ENCODE measurements at regions not wholly inside any gene's neighbourhood (a gene's known extent, or its start where the extent isn't known, plus 50 kb on each side); places are given as distances from the start of the nearest gene placed in this dataset.

DNA sequence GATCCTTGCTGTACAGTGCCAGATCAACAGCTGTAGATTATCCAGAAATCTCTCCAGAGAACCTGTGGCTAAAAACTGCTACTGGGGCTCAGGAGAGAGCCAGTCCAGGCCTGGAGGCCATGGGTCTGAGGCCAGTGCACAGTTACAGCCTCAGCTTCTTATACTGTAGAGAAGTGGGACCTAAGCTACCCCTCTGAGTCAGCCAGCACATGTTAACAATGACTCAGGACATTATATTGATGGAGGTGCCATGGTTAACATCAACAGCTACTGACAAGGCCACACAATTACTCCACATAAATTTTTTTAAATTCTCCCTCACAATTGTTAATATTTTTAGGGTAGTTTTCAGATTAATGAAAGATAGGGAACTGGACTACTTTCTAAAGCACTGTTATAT lies 138.5 kb downstream of the RBM26 start:
- DNase-seq (ENCODE audit: low read depth), result no peak

DNA sequence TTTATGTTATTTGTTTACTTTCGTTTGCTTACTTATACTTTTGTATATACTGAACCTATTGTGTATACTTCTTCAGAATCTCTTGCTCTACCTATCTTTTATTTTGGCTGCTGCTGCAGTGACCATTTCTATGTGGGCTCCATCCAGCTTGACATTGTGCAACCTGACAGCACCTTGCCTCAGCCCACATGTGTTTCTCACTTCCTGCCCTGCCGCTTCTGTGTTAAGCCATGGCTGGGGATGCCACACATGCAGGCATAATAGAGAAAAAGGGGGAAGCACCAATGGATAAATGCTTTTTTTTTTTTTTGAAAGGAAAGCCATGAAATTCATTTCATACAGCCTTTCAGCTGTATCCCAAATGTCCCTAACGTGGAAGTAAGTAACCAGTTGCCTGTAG lies 147.6 kb downstream of the RBM26 start:
- no peak for DNase-seq (ENCODE audit: low read depth)

DNA sequence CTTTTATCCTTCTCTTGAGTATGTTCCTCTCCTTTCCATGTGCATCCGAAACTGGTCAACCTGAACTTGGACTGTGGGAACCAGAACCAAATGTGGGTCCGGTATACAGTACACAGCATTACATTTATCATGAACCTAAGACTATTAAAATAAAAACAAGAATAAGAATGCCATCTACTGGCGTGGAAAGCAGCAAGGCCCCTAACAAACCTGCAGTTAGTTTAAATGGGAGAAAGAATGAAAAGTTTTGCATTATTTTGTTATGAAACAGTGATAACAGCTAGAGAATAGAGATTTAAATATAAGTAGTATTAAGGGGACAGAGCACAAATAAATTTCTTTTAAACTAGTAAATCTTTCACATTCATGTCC lies 159.5 kb downstream of the RBM26 start:
- DNase-seq (ENCODE audit: low read depth), result no peak

DNA sequence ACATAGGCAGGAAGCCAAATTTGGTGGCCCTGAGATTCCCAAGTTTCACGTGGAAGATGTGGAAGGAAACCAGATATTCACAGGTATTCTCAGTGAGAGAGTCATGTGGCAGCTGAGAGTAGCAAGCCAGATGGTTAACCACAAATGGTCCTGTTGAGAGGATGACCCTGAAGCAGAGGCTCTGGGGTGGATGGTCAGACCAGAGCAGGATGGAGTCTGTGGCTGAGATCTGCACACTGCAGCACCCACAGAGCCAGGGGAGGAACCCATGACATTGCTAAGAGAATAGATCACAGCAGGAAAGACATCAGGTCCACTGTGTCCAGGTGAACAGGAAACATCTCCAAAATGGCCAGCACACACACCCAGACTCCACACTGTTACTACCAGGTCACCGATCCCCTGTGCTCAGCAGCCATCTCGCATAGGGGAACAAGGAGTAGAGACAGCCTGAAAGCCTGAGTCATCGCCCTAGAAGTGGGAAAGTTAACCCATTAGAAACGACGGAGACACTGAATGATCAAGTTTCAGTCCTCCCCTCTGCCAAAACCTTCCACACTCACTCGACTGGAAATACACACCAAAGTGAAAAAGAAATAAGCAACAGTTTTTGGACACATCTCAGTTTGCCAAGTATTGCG lies 160.0 kb downstream of the RBM26 start:
- DNase-seq (ENCODE audit: low read depth), result no peak

DNA sequence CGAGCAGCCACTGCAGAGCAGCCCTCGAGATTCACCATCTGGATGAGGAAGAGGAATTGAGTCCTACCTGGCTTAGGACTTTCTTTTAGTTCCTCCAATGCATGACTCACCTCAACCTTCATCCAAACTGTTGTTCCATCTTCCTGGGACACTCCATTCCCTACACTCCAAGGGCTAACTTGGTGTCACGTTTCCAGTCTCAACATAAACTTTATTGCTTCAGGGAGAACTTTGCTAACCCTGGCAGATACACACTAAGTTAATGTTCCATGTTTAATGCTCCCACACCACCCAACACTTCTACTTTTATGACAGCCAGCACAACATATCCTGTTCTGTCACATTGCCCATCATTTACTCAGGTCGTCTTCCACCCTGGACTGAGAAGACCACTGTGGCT lies 164.4 kb downstream of the RBM26 start:
- no peak for DNase-seq (ENCODE audit: low read depth)

DNA sequence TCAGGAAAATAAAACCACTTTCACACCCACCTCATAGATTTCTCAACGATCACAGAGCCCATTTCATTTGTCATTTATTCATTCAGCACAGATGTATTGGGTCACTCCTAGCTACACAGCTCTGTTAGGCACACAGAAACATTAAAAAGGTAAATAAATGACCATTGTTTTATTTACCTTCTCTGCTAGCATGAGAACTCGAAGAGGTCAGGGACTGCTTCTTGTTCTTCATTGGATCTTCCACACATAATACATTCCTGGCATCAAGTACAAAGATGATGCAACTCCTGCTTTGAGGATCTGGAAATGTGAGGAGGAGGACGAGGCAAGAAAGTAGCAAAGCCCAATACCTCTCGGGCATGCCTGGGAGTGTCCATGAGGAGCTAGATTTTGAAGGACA lies 168.1 kb downstream of the RBM26 start:
- no peak for DNase-seq (ENCODE audit: low read depth)

DNA sequence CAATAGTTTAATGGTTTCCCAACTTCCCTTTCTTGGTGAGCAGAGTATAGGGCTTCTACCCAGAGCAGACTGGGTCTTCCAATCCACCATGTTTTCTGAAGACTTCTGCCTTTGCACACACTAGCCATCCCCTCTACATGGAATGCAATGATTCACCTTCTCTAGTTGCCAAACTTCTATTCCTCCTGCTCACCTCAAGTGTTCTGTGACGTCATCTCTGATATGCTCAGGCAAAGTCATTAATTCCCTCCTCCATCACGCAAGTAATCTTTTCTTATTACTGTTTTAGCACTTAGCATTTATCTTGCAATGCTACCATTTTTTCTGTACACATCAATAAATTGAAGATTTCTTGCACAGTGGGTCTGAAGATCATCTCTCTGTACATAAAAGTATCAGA lies 174.2 kb downstream of the RBM26 start:
- DNase-seq (ENCODE audit: low read depth), result no peak

DNA sequence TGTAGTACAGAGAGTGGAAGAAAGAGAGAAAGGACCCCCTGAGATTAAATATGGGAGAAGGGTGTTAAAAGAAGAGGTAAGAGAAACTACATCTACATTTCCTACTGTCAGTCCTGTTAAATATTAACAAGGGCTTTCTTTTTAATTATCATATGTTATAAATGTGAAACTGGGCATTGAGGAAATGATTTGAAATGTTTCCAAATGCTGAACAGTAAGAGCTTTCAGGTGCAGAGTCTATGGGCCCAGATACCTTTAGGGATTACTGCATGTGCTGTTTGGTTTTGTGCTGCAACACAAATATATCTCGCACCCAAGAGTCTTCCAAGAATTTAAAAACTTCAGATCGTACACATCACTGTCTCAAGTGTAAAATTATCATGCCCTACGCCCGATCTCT lies 176.3 kb downstream of the RBM26 start:
- no peak for DNase-seq (ENCODE audit: low read depth)

DNA sequence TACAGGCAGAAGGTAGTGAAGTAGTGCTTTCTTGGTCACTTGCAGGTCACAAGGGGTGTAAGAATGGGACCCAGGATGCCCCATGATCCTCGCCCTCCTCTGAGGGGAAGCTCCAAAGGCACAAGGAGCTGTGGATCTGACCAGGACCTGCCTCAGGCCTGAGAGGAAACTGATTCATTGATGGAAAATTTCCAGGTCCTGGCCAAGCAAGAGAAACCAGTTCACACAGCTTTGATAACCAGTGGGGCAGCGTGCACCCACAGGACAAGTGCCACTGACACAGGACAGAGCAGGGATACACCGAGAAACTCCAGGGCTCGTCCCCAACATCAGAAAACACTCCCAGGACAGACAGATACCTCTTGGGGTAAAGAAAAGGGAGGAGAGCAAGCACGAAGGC lies 177.1 kb downstream of the RBM26 start:
- no peak for DNase-seq (ENCODE audit: low read depth)

DNA sequence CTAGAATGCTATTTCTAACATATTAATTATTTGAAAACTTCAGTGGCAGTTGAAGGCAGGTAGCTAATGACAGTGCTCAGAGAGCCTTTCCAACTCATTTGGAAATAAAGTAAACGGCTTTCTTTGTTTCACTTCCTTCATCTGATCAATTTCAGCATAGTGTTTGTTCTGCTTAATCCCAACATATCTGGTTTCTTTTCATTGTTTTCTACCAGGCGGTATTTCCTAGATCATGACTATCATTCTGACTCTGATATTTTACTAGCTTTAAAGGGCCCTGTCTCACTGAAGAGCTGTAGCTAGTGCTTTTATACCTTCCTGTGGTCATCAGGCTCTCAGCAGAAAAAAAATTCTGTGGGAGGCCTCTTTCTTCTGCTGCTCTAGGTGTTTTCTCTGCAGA lies 178.6 kb downstream of the RBM26 start:
- no peak for DNase-seq (ENCODE audit: low read depth)

DNA sequence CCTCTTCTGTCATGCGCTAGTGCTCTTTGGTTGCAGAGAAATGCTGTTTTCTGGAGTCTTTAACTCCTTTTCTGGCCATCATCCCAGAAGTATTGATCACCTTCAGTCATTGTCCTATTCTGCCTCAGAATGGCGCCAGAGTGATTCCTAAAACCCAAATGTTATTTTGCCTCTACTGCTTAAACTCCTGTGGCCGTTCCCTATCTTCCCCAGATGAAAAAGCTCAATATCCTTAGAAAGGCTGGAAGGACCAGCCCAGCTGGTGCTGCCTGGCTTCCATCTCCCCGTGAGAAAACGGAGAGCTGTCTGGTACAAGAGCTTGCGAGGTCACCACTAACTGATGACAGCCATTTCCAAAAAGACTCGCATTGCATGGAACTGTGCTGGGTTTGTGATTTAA lies 179.1 kb downstream of the RBM26 start:
- no peak for DNase-seq (ENCODE audit: low read depth)

DNA sequence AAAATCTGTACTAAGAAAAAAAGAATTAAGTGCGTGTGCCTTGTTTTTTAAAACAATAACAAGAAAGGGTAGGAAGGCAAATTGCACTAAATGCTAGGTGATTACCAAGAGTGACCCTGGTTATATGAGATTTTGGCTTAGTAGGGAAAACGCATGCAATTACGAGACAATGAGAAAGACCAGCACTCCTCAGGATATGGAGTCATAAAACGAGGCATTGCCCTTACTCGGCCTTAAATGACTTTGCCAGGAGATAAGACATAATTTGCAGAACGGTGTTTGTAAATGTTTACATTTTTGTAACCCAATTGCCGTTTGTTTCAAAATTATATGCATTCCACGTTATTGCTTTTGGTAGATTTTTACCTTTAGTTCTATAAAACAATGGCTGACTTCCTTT lies 179.8 kb downstream of the RBM26 start:
- DNase-seq (ENCODE audit: low read depth), result no peak

DNA sequence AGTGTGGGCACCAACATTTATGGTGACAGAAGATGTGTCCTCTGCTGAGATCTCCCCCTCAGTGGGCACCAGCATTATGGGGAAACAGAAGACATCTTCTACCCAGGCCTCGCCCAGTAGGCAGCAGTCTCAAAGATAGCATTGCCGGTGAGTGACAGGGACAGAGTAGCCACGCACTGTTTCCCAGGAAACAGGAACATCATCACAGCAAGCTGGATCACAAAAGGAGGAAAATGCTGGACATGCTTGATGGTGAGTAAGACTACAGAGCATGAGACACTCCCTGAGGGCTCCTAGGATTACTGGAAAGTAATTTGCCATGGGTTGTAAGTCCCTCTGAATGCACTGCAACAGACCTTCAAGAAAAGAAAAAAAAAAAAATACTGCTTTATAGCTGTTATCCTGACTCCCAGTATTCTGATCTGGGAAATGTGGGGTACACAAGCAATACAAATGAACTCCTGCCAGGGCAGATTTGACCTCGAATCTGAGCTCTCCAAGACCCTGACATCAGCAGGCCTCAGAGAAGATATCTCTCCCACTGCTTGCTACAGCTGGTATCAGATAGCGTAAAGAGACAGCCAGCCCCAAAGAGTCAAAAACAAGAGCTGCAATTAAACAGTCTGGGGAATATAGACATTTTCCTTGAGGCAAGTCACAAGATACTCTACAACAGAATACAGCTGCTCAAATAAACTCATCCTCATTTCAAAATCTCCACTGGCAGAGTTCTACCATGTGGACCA lies 180.4 kb downstream of the RBM26 start:
- no peak for DNase-seq (ENCODE audit: low read depth)

DNA sequence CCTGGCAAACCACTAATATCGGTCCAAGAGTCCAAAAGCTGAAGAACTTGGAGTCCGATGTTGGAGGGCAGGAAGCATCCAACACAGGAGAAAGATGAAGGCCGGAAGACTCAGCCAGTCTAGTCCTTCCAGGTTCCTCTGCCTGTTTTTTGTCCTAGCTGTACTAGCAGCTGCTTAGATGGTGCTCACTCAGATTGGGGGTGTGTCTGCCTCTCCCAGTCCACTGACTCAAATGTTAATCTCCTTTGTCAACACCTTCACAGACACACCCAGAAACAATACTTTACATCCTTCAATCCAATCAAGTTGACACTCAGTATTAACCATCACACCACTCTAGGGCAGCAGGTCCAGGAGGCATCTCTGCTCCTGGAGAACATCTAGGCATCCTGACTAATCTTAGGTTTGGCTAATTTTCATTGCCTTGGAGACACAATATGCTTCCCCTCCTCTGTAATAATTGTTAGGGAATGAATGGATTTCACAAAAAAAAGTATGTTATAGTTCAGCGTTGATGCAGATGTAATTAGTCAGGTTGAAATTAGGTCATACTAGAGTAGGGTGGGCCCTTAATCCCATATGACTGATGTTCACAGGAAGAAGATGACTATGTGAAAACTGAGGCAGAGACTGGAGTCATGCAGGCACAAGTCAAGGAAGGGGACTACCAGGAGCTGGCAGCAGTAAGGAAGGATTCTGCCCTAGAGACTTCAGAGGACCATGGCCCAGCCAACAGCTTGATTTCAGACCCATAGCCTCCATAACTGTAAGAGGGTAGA lies 183.4 kb downstream of the RBM26 start:
- no peak for DNase-seq (ENCODE audit: low read depth)

DNA sequence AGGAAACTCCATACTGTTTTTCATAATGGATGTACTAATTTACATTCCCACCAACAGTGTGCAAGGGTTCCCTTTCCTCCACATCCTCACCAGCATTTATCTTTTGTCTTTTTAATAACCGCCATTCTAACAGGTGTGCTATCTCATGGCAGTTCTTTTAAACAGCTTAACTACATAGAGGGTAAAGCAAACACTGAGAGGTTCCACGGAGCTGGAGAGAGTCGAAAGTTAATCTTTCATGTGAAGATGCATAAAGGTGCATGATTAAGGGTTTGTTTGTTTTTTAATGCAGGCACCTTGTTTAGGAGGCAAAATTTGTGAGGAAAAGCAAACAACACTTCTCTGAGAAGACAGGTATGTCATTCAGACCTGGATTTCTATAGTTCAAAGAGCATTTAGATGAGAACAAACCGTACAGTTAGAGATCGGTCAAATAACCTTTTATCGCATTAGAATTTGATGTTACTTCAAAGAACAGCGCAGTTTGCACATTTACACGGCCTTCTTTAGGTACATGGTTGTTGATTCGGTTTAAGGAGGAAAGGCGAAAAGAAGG lies 193.9 kb downstream of the RBM26 start:
- DNase-seq (ENCODE audit: low read depth), result no peak

DNA sequence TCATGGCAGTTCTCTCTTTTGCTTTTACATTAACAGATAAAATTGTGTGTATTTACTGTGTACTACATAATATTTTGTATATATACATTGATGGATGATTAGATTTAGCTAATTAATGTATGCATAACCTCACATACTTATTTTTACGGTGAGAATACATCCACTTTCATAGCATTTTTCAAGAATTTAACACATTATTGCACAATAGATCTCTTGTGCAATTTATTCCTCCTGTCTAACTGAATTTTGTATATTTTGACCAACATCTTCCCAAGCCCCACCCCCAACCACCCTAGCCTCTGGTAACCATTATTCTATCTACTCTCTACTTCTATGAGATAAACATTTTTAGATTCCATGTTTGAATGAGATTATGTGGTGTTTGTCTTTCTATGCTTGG lies 194.7 kb downstream of the RBM26 start:
- no peak for DNase-seq (ENCODE audit: low read depth)

DNA sequence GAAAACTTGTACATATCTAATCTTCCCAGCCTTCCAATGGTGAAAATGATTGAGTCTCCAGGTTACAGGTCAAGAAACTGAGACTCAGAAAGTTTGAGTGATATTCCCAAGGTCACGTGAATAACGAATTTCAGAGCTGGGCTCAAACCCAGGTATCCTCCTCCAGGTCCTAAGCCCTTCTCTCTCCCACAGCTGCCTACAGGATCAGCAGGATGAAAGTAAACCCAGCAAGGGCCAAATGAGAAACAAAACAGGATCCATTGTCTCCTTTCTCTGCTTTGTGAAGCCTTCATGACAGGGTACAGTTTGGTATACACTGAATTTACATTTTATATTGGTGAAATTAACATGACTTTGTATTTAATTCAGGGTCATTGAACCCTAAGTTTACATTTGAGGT lies 208.1 kb downstream of the RBM26 start:
- DNase-seq (ENCODE audit: low read depth), result no peak

DNA sequence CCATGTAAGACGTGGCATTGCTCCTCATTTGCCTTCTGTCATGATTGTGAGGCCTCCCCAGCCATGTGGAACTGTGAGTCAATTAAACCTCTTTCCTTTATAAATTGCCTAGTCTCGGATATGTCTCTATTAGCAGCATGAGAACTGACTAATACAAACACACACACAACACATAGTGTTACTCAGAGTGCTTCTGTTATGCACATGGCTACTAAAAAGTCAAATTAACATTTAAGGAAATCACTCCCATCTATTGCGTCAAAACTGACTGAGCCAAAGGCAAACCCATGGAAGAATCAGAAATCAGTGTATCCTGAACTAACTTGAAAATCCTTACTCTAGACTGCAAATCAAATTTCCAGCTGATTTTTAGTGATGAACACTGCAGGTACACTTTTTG lies 209.2 kb downstream of the RBM26 start:
- DNase-seq (ENCODE audit: low read depth), result no peak

DNA sequence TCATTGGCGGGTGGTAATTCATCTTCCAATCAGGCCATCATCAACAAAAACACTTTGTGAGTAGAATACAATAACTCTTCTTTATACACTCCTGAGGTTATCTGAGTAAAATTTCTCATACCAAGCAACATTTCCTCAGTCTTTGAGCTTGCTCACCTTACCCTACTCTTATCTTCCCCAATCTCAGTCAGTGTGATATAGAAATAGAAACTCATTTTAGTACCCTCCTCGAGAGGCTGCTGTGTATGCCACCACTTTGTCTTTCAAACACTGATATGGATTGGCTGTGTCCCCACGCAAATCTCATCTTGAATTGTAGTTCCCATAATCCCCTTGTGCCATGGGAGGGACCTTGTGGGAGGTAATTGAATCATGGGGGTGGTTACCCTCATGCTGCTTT lies 209.7 kb downstream of the RBM26 start:
- no peak for DNase-seq (ENCODE audit: low read depth)

DNA sequence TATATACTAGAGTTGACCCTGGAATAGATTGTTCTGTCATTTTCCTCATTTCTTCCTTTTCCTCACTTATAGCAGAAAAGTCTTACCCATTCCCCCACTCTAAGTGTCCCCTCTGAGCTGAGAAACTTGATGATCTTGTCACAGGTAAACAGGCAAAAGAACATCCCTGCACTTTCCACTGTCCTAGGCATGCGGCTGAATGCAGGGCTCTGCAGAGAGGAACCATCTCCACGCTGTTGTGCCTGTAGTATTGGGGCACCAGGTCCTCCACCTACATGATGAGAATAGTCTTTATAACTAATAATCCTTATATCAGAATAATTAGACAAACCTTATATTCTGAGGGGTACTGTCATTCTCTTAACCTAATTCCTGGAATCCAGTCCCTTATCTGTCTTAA lies 211.3 kb downstream of the RBM26 start:
- DNase-seq (ENCODE audit: low read depth), result no peak

DNA sequence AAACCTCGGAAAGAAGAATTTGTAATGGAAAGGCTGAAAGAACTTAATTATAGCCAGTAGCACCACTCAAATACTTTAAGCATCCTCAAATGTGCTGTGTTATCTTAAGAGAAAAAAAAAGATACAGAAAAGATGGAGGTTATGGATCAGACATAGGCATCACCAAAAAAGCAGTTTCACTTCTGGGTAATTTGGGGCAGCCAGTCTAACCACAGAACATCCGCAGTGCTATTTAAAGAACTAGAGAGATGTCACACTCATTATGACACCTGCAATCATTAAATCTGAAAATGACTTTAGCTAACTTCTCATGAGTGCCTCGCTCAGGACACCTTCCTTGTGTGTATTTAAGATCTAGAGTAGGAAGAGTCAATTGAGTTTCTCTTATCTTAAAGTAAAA lies 211.8 kb downstream of the RBM26 start:
- DNase-seq (ENCODE audit: low read depth), result peak; percentile 16

DNA sequence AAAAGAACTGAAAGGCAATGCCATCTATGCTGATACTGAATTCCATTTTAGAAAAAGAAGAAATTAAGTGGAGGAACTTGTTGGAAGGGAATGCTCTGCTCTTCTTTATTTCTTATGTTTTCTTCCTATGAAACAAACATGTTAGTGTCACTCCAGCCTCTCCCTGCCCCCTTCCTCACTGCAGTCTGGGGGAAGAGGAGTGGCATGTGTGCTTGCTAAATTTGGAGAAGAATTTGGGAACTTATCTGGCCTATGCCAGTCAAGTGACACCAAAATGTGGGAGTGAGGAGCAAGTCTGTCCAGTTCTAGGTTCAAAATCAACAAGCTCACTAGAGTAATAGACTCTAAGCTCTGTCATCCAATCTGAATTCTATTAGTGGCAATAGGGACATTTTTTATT lies 214.6 kb downstream of the RBM26 start:
- no peak for DNase-seq (ENCODE audit: low read depth)

DNA sequence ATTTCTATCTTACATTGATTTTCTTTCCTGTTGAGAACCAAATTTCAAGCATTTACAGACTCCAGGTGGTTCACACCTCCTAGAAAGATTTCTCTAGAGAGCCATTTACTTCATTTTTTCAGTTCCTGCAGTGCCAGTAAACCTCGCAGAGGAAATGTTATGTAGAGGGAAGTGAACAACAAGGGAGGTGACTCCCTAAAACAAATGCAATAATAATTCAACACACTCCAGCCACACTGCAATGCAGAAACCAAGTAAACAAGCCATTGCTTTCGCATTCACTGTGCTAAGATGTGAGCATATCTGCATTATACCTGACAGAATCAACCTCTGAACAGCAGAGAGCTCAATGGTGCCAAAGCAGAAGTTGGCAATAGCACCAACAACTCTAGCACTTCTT lies 215.1 kb downstream of the RBM26 start:
- no peak for DNase-seq (ENCODE audit: low read depth)
